Thymus (tissue), 11 donors: ENCODE measurements at regions not wholly inside any gene's neighbourhood (a gene's known extent, or its start where the extent isn't known, plus 50 kb on each side); places are given as distances from the start of the nearest gene placed in this dataset.
"Not testable (repeated sequence)": the region's sequence is repeated elsewhere in the genome, so short reads cannot be mapped to it uniquely, and the experiment has no call there.

Source experiments
- DNase-seq, 9 donors: peaks; one replicate each; pipeline ENCODE4 v3.0.0-alpha.2; 2013; ENCODE audit warnings: low spot score in 9 of 9, low read depth in 6 of 9, missing footprints in 1 of 9
- H3K27ac ChIP-seq, 2 donors: one replicate each; pipeline ENCODE4 v1.5.1; 2013; ENCODE audit warnings: control low read depth in 1 of 2, low read depth in 1 of 2, low read length in 1 of 2, mild to moderate bottlenecking in 1 of 2, moderate library complexity in 1 of 2
- H3K27me3 ChIP-seq, 2 donors: one replicate each; pipeline ENCODE4 v1.5.1; 2013; ENCODE audit warnings: low read length in 1 of 2; ENCODE audit not compliant: control insufficient read depth in 2 of 2, insufficient read depth in 1 of 2
- H3K36me3 ChIP-seq, 2 donors: one replicate each; pipeline ENCODE4 v1.5.1; 2013; ENCODE audit warnings: low read length in 1 of 2, mild to moderate bottlenecking in 1 of 2, moderate library complexity in 1 of 2; ENCODE audit not compliant: control insufficient read depth in 2 of 2, insufficient read depth in 2 of 2
- H3K4me1 ChIP-seq, 2 donors: one replicate each; pipeline ENCODE4 v1.5.1; 2013; ENCODE audit warnings: low read length in 2 of 2; ENCODE audit not compliant: control insufficient read depth in 2 of 2, insufficient read depth in 2 of 2
- H3K4me3 ChIP-seq, 2 donors: one replicate each; pipeline ENCODE4 v1.5.1; 2013; ENCODE audit warnings: low read length in 2 of 2, control low read depth in 1 of 2, mild to moderate bottlenecking in 1 of 2
- H3K9me3 ChIP-seq, 2 donors: one replicate each; pipeline ENCODE4 v1.5.1; 2013; ENCODE audit warnings: low read length in 1 of 2, mild to moderate bottlenecking in 1 of 2; ENCODE audit not compliant: control insufficient read depth in 2 of 2, insufficient read depth in 1 of 2
- WGBS: extraction: QIAGEN DNeasy Blood & Tissue Kit; methylation state at CpG from one replicate; pipeline ENCODE4 v1.1.7; 2013; 5-methylcytosine and 5-hydroxymethylcytosine counted together
- donor health status: healthy.

DNA sequence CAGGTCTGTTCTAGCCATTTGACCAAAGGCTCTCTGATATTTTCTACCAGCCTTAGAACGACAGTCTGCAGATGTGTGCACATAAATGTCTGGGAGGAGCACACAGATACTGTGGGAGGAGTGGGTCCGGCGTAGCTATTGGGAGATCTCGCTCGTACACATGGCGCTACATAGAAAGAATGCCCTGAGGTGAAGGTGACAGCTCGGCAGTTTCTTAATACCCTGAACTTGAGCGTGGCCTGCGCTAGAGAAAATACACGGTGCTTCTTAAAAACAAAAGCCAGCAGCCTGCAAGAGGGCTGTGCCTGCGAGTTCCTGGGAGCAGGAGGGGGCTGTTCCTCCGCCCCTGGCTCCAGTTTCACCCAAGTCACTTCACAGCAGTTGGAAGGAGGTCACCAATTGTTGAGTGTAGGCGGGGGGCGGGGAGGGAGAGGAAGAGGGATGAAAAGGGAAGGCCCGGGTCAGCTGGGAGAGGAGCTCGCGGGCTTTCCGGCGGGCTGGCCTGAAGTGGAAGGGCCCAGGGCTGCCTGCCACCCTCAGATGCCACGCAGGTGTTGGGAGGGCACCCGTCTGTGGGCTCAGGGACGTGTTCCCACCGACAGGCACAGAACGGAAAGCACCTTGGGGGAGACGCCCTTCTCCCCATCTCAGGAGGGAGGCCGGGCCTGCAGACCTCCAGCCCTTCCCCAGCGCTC is 124.7 kb upstream of the ZNF516 start:
- H3K27ac ChIP-seq: peak overlapping the region; percentile 60 to 79
- H3K9me3 ChIP-seq: no peaks in the 10 kb centered on the region
- no peaks in the 10 kb centered on the region for H3K36me3 ChIP-seq
- H3K4me1 ChIP-seq: peaks cover 0 to 27% of the 10 kb centered on the region in 2 donors
- DNase-seq: peak in 4 of 9 donors; percentile 2 to 22 (median 11)
- H3K27me3 ChIP-seq: peaks cover 0 to 3% of the 10 kb centered on the region in 2 donors
- WGBS: 57% methylated on average over 27 of the region's 27 CpGs
- peak overlapping the region in 1 of 2 donors; percentile 3 for H3K4me3 ChIP-seq

DNA sequence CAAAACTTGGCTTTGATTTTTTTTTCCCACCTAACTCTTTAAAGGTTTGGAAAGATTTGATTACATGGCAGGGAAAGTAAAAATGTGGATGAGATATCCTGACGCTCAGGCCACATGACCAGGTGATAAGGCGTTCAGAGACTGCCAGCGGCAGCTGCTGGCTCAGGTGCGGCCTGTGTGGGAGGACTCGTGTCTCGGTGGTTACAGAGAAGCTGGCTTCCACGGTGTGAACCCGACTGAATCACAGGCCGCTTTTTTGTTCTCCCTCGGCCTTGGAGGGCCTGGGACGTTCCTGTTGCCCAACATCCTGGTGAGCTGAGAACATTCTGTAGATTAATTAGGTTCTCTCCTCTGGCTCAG is 124.2 kb upstream of the ZNF516 start:
- peaks cover 0 to 3% of the 10 kb centered on the region in 2 donors for H3K27me3 ChIP-seq
- H3K4me1 ChIP-seq: peaks cover 0 to 27% of the 10 kb centered on the region in 2 donors
- no peak overlapping the region for H3K4me3 ChIP-seq
- peak in 1 of 9 donors; percentile 7 for DNase-seq
- WGBS: 86% methylated on average over 11 of the region's 11 CpGs
- H3K27ac ChIP-seq: peak overlapping the region; percentile 43 to 79
- no peaks in the 10 kb centered on the region for H3K36me3 ChIP-seq
- no peaks in the 10 kb centered on the region for H3K9me3 ChIP-seq

DNA sequence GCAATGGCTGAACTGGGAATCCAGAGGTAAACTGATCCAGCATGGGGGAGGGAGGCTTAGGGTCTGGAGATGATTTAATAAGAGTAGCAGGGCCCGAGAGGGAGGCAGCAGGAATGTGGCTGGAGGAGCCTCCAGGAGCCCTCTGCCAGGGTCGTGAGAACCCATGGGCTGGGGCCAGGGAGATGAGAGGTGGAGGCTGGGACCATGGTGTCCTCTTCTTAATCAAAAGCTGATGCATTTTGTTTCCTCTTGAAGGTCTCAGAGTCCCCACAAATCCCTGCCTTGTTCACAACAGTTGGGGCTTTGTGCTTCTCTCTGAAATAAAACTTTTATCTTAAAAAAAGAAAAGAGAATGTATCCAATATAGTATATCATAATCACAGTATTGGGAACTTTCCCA is 123.7 kb upstream of the ZNF516 start:
- H3K36me3 ChIP-seq: no peaks in the 10 kb centered on the region
- H3K27me3 ChIP-seq: peaks cover 0 to 3% of the 10 kb centered on the region in 2 donors
- H3K4me3 ChIP-seq: no peak overlapping the region
- peaks cover 0 to 27% of the 10 kb centered on the region in 2 donors for H3K4me1 ChIP-seq
- 97% methylated on average over 2 of the region's 2 CpGs for WGBS
- H3K27ac ChIP-seq: peak overlapping the region; percentile 42 to 51
- DNase-seq: no peak
- no peaks in the 10 kb centered on the region for H3K9me3 ChIP-seq

DNA sequence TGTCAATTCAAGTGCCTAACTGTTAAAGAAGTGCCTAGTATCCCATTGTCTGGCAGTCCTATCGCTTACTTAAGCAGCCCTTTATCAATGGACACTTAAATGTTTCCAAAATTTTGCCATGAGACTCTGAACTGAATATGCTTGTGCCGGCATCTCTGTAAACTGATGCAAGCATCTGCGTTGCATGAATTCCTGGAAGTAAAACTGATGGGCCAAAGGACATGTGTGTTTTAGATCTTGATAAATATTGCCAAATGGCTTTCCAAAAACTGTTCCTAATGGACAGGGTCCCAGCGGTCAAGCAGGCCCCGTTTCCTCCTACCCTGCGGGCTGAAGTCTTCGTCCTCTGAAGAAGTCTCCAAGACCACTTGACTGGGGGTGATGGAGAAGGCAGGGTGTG is 121.3 kb upstream of the ZNF516 start:
- Histone ChIP-seq H3K4me1 (peaks cover 0 to 20% of the 10 kb centered on the region in 2 donors), H3K9me3 (no peaks in the 10 kb centered on the region), H3K27me3 (peaks cover 0 to 3% of the 10 kb centered on the region in 2 donors), H3K36me3 (no peaks in the 10 kb centered on the region), H3K27ac (no peak overlapping the region), H3K4me3 (no peak overlapping the region)
- WGBS: 83% methylated on average over 7 of the region's 7 CpGs
- DNase-seq: no peak

DNA sequence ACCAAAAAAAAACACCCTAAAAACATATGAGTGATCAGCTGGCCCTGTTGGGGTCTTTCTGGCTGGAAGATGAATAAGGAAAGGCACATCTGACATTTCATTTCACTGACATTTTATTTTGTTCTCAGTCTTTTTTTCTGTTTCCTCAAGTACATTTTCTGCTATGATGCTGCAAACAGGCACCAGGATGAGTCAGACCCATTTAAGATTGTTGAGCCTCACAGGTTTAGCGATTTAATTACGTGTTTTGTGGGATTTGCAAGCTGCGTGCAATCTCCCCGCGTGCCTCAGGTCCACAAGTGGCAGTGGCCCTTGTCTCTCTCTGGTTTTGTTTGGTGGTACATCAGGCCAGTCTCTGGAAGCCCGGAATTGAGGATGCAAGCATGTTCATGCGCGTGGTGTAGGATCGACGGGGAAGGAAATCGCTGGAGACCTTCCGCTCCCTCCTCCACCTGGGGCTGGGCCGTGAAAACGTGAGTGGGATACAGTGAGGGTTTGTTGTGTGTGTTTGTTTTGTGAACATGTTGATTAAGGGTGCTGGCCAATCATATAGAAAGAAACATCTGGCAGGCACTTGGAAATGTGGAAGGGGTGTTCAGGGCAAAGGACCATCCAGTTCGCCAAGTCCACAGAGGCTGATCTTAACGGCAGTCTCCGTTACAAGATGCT is 120.2 kb upstream of the ZNF516 start:
- 93% methylated on average over 17 of the region's 17 CpGs for WGBS
- Histone ChIP-seq H3K27ac (no peak overlapping the region), H3K4me3 (no peak overlapping the region), H3K4me1 (peaks cover 0 to 10% of the 10 kb centered on the region in 2 donors), H3K9me3 (no peaks in the 10 kb centered on the region), H3K27me3 (peaks cover 0 to 3% of the 10 kb centered on the region in 2 donors), H3K36me3 (no peaks in the 10 kb centered on the region)
- DNase-seq: no peak

DNA sequence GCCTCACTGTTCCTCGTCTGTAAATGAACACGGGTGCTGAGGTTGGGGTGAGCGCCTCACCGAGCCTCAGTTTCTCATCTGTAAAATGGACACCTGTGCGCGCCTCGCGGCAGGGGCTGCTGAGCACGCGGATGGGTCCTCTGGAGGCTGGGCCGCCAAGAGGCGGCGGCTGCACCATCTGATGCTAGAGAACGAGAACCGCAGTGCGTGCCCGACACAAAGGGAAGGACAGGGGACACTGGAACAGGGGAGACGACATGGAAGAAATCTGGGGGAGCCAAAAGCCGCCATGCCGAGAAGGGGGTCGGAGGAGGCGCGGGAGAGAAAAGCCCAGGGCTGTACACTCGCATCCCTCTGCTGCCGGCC is 118.7 kb upstream of the ZNF516 start:
- no peaks in the 10 kb centered on the region for H3K9me3 ChIP-seq
- 94% methylated on average over 25 of the region's 25 CpGs for WGBS

DNA sequence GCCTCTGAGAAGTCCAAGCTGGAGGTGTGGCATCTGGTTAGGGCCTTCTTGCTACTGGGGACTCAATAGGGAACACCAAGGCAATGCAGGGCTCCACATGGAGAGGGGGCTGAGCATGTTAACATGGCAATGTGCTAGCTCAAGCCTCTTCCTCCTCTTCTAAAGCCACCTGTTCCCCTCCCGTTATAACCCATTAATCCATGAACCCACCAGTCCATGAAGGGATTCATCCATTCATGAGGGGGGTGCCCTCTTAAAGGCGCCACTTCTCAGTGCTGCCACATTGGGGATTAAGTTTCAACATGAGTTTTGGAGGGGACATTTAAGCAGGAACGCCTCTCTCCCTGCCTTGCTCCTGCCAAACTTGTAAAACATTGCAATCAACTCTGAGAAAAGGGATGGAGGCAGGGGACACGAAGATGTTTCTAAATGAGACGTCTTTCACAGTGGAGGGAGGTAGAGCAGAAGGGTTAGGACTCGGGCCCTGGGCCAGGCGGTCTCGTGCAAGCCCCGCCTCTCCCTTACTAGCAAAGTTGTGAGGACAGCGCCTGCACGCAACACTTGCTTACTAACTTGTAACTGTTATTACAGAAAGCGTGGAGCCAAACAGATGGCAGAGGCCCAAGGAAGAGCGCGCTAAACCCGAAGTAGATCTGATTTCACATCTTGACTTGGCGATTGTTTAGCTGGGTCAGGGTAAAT is 118.2 kb upstream of the ZNF516 start:
- Histone ChIP-seq H3K9me3 (no peaks in the 10 kb centered on the region), H3K36me3 (no peaks in the 10 kb centered on the region), H3K27me3 (no peaks in the 10 kb centered on the region), H3K4me3 (no peak overlapping the region), H3K4me1 (no peaks in the 10 kb centered on the region), H3K27ac (no peak overlapping the region)
- WGBS: 94% methylated on average over 16 of the region's 16 CpGs
- no peak for DNase-seq

More for the DNA sequence above, 118.7 kb upstream of the ZNF516 start:
- no peaks in the 10 kb centered on the region for H3K4me1 ChIP-seq
- DNase-seq: no peak
- H3K27me3 ChIP-seq: no peaks in the 10 kb centered on the region
- no peak overlapping the region for H3K4me3 ChIP-seq
- H3K27ac ChIP-seq: no peak overlapping the region
- H3K36me3 ChIP-seq: no peaks in the 10 kb centered on the region

DNA sequence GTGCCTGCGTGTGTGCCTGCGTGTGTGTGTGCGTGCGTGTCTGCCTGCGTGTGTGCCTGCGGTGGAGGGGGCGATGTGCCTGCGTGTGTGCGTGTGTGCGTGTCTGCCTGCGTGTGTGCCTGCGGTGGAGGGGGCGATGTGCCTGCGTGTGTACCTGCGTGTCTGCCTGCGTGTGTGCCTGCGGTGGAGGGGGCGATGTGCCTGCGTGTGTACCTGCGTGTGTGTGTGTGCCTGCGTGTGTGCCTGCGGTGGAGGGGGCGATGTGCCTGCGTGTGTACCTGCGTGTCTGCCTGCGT is 116.7 kb upstream of the ZNF516 start:
- not testable (repeated sequence) for H3K27ac ChIP-seq, H3K9me3 ChIP-seq, H3K4me3 ChIP-seq, H3K4me1 ChIP-seq, H3K27me3 ChIP-seq, H3K36me3 ChIP-seq, DNase-seq
- WGBS: 88% methylated on average over 24 of the region's 26 CpGs
